ENCODE measurements at regions not wholly inside any gene's neighbourhood (a gene's known extent, or its start where the extent isn't known, plus 50 kb on each side); places are given as distances from the start of the nearest gene placed in this dataset.

- no peak overlapping the region for H3K27ac ChIP-seq
Observed at GRCh38 chr5:77844623-77845323, 68.6 kb upstream of the TBCA start.

GRCh38 chr5:77844373-77844622 is 68.2 kb upstream of the TBCA start:
- Histone ChIP-seq H3K4me3 (peak overlapping the region in 3 of 5 donors; percentile 10 to 20 (median 16)), H3K27ac (no peak overlapping the region), H3K4me1 (replicated peaks in 1 of 2) (peaks cover 25 to 28% of the 10 kb centered on the region in 2 donors)
- 0 to 20% (median 5%) methylated on average over 1 to 9 of the region's 10 CpGs; no CpG with 5 or more reads in 3 of the 10 experiments for WGBS, 10 experiments
- in situ Hi-C loops (cut with MboI; ENCODE audit: low pct_unique_long_range_greater_than_20kb in 2 of 9, low sequenced_read_pairs in 9 of 9, unreplicated experiment in 9 of 9), result loop anchor here in 1 of 9 experiments (25.0 kb wide), 1 partner anchor 207 kb away; the partner anchor contains the start of gene OTP
- peak in 4 of 8 experiments; percentile 0 to 62 (median 37) for ATAC-seq (replicated peaks in 6 of 8)

More at GRCh38 chr5:77844623-77845323, 68.6 kb upstream of the TBCA start:
- peak overlapping the region in 3 of 5 donors; percentile 10 to 20 (median 16) for H3K4me3 ChIP-seq
- WGBS, 10 experiments, result 0 to 100% (median 19%) methylated on average over 1 to 11 of the region's 48 CpGs; no CpG with 5 or more reads in 2 of the 10 experiments
- peaks cover 25 to 28% of the 10 kb centered on the region in 2 donors for H3K4me1 ChIP-seq (replicated peaks in 1 of 2)
- peak in 4 of 8 experiments; percentile 1 to 62 (median 45) for ATAC-seq (replicated peaks in 6 of 8)
- in situ Hi-C loops (cut with MboI; ENCODE audit: low pct_unique_long_range_greater_than_20kb in 2 of 9, low sequenced_read_pairs in 9 of 9, unreplicated experiment in 9 of 9), result loop anchor here in 1 of 9 experiments (25.0 kb wide), 1 partner anchor 207 kb away; the partner anchor contains the start of gene OTP

GRCh38 chr5:77843570-77844372 is 67.6 kb upstream of the TBCA start:
- peak overlapping the region in 3 of 5 donors; percentile 10 to 20 (median 16) for H3K4me3 ChIP-seq
- H3K4me1 ChIP-seq (replicated peaks in 1 of 2), result peaks cover 25 to 28% of the 10 kb centered on the region in 2 donors
- ATAC-seq (replicated peaks in 6 of 8), result peak in 3 of 8 experiments; percentile 25 to 70 (median 63)
- H3K27ac ChIP-seq, result no peak overlapping the region
- 16 to 59% (median 35%) methylated on average over 5 to 13 of the region's 24 CpGs; no CpG with 5 or more reads in 2 of the 10 experiments for WGBS, 10 experiments
- in situ Hi-C loops (cut with MboI; ENCODE audit: low pct_unique_long_range_greater_than_20kb in 2 of 9, low sequenced_read_pairs in 9 of 9, unreplicated experiment in 9 of 9), result loop anchor here in 1 of 9 experiments (25.0 kb wide), 1 partner anchor 206 kb away; the partner anchor contains the start of gene OTP

- in situ Hi-C loops (cut with MboI; ENCODE audit: low pct_unique_long_range_greater_than_20kb in 2 of 9, low sequenced_read_pairs in 9 of 9, unreplicated experiment in 9 of 9), result loop anchor here in 1 of 9 experiments (25.0 kb wide), 1 partner anchor 205 kb away; the partner anchor contains the start of gene OTP
Observed at GRCh38 chr5:77842243-77842642, 66.1 kb upstream of the TBCA start.

GRCh38 chr5:77841616-77842015 is 65.5 kb upstream of the TBCA start:
- no peak overlapping the region for H3K4me3 ChIP-seq
- H3K27ac ChIP-seq, result no peak overlapping the region
- ATAC-seq (replicated peaks in 6 of 8), result no peak
- H3K4me1 ChIP-seq (replicated peaks in 1 of 2), result peaks cover 9 to 14% of the 10 kb centered on the region in 2 donors
- in situ Hi-C loops (cut with MboI; ENCODE audit: low pct_unique_long_range_greater_than_20kb in 2 of 9, low sequenced_read_pairs in 9 of 9, unreplicated experiment in 9 of 9), result loop anchor here in 1 of 9 experiments (25.0 kb wide), 1 partner anchor 204 kb away; the partner anchor contains the start of gene OTP
- 64 to 80% (median 75%) methylated on average over 1 to 2 of the region's 2 CpGs; no CpG with 5 or more reads in 3 of the 10 experiments for WGBS, 10 experiments

More at GRCh38 chr5:77842243-77842642, 66.1 kb upstream of the TBCA start:
- no peak overlapping the region for H3K27ac ChIP-seq
- no peak overlapping the region for H3K4me3 ChIP-seq
- WGBS, 10 experiments, result 56 to 100% (median 88%) methylated on average over 1 to 2 of the region's 2 CpGs
- ATAC-seq (replicated peaks in 6 of 8), result no peak
- peaks cover 15 to 20% of the 10 kb centered on the region in 2 donors for H3K4me1 ChIP-seq (replicated peaks in 1 of 2)

GRCh38 chr5:77840930-77841329 is 64.8 kb upstream of the TBCA start:
- Histone ChIP-seq H3K4me1 (replicated peaks in 1 of 2) (peaks cover 4 to 10% of the 10 kb centered on the region in 2 donors), H3K27ac (no peak overlapping the region), H3K4me3 (no peak overlapping the region)
- no peak for ATAC-seq (replicated peaks in 6 of 8)
- in situ Hi-C loops (cut with MboI; ENCODE audit: low pct_unique_long_range_greater_than_20kb in 2 of 9, low sequenced_read_pairs in 9 of 9, unreplicated experiment in 9 of 9), result loop anchor here in 1 of 9 experiments (25.0 kb wide), 1 partner anchor 204 kb away; the partner anchor contains the start of gene OTP
- WGBS, 10 experiments, result 67 to 100% (median 83%) methylated on average over 1 to 6 of the region's 6 CpGs

- no peak overlapping the region for H3K27ac ChIP-seq
- WGBS, 10 experiments, result 40 to 100% (median 83%) methylated on average over 1 to 3 of the region's 3 CpGs; no CpG with 5 or more reads in 3 of the 10 experiments
Observed at GRCh38 chr5:77839691-77840090, 63.6 kb upstream of the TBCA start.

GRCh38 chr5:77832938-77833337 is 56.8 kb upstream of the TBCA start:
- in situ Hi-C loops (cut with MboI; ENCODE audit: low pct_unique_long_range_greater_than_20kb in 2 of 9, low sequenced_read_pairs in 9 of 9, unreplicated experiment in 9 of 9), result loop anchor here in 1 of 9 experiments (25.0 kb wide), 1 partner anchor 196 kb away; the partner anchor contains the start of gene OTP
- ATAC-seq (replicated peaks in 6 of 8), result no peak
- Histone ChIP-seq H3K4me1 (replicated peaks in 1 of 2) (no peaks in the 10 kb centered on the region), H3K4me3 (no peak overlapping the region), H3K27ac (no peak overlapping the region)
- WGBS, 10 experiments, result 13 to 80% (median 62%) methylated on average over 1 to 3 of the region's 3 CpGs; no CpG with 5 or more reads in 4 of the 10 experiments

More at GRCh38 chr5:77839691-77840090, 63.6 kb upstream of the TBCA start:
- no peak overlapping the region for H3K4me3 ChIP-seq
- ATAC-seq (replicated peaks in 6 of 8), result no peak
- peaks cover 4 to 8% of the 10 kb centered on the region in 2 donors for H3K4me1 ChIP-seq (replicated peaks in 1 of 2)
- in situ Hi-C loops (cut with MboI; ENCODE audit: low pct_unique_long_range_greater_than_20kb in 2 of 9, low sequenced_read_pairs in 9 of 9, unreplicated experiment in 9 of 9), result loop anchor here in 1 of 9 experiments (25.0 kb wide), 1 partner anchor 202 kb away; the partner anchor contains the start of gene OTP

GRCh38 chr5:77832166-77832770 is 56.1 kb upstream of the TBCA start:
- in situ Hi-C loops (cut with MboI; ENCODE audit: low pct_unique_long_range_greater_than_20kb in 2 of 9, low sequenced_read_pairs in 9 of 9, unreplicated experiment in 9 of 9), result loop anchor here in 1 of 9 experiments (25.0 kb wide), 1 partner anchor 195 kb away; the partner anchor contains the start of gene OTP
- 40 to 87% (median 58%) methylated on average over 1 to 4 of the region's 5 CpGs; no CpG with 5 or more reads in 1 of the 10 experiments for WGBS, 10 experiments

GRCh38 chr5:77828445-77828844 is 52.3 kb upstream of the TBCA start:
- Histone ChIP-seq H3K4me3 (no peak overlapping the region), H3K27ac (no peak overlapping the region), H3K4me1 (replicated peaks in 1 of 2) (peaks cover 0 to 2% of the 10 kb centered on the region in 2 donors)
- no peak for ATAC-seq (replicated peaks in 6 of 8)
- in situ Hi-C loops (cut with MboI; ENCODE audit: low pct_unique_long_range_greater_than_20kb in 2 of 9, low sequenced_read_pairs in 9 of 9, unreplicated experiment in 9 of 9), result loop anchor here in 1 of 9 experiments (25.0 kb wide), 1 partner anchor 191 kb away; the partner anchor contains the start of gene OTP
- WGBS, 10 experiments, result 41 to 100% (median 88%) methylated on average over 1 to 3 of the region's 3 CpGs; no CpG with 5 or more reads in 1 of the 10 experiments

More at GRCh38 chr5:77832166-77832770, 56.1 kb upstream of the TBCA start:
- ATAC-seq (replicated peaks in 6 of 8), result no peak
- Histone ChIP-seq H3K4me1 (replicated peaks in 1 of 2) (no peaks in the 10 kb centered on the region), H3K4me3 (no peak overlapping the region), H3K27ac (no peak overlapping the region)

Data from motor neuron (in vitro differentiated cells).